Ishikawa (cell line): ENCODE measurements at regions not wholly inside any gene's neighbourhood (a gene's known extent, or its start where the extent isn't known, plus 50 kb on each side); places are given as distances from the start of the nearest gene placed in this dataset.

Experiments used
- CEBPB ChIP-seq: IDR thresholded peaks from 2 replicates; pipeline ENCODE4 v1.6.1; 2012
- CREB1 ChIP-seq: IDR thresholded peaks from 2 replicates; pipeline ENCODE4 v1.6.1; 2012; ENCODE audit warnings: low read depth
- EGR1 ChIP-seq: IDR thresholded peaks from 2 replicates; pipeline ENCODE4 v1.6.1; 2012
- EP300 ChIP-seq: IDR thresholded peaks from 2 replicates; pipeline ENCODE4 v1.6.1; 2012; ENCODE audit warnings: borderline replicate concordance
- FOXM1 ChIP-seq: IDR thresholded peaks from 2 replicates; pipeline ENCODE4 v1.6.1; 2012; ENCODE audit warnings: low read depth, borderline replicate concordance
- NFIC ChIP-seq: IDR thresholded peaks from 2 replicates; pipeline ENCODE4 v1.6.1; 2012
- RAD21 ChIP-seq: IDR thresholded peaks from 2 replicates; pipeline ENCODE4 v1.6.1; 2012; ENCODE audit warnings: low read depth
- TAF1 ChIP-seq: IDR thresholded peaks from 2 replicates; pipeline ENCODE4 v1.6.1; 2012; ENCODE audit warnings: low read depth, mild to moderate bottlenecking
- TCF12 ChIP-seq: IDR thresholded peaks from 2 replicates; pipeline ENCODE4 v1.6.1; 2012; ENCODE audit warnings: low read depth
- TEAD4 ChIP-seq: IDR thresholded peaks from 2 replicates; pipeline ENCODE4 v1.6.1; 2012
- YY1 ChIP-seq: IDR thresholded peaks from 2 replicates; pipeline ENCODE4 v1.6.1; 2012; ENCODE audit warnings: low read depth
- ZBTB7A ChIP-seq: IDR thresholded peaks from 2 replicates; pipeline ENCODE4 v1.6.1; 2012; ENCODE audit warnings: low read depth
- TF ChIP-seq, protein P1 (sequence below): IDR thresholded peaks from 2 replicates; pipeline ENCODE4 v1.6.1; 2012
- TF ChIP-seq, protein P2 (sequence below): IDR thresholded peaks from 2 replicates; pipeline ENCODE4 v1.6.1; 2012
- TF ChIP-seq, protein P3 (sequence below): IDR thresholded peaks from 2 replicates; pipeline ENCODE4 v1.6.1; 2012; ENCODE audit warnings: low read depth, mild to moderate bottlenecking

DNA sequence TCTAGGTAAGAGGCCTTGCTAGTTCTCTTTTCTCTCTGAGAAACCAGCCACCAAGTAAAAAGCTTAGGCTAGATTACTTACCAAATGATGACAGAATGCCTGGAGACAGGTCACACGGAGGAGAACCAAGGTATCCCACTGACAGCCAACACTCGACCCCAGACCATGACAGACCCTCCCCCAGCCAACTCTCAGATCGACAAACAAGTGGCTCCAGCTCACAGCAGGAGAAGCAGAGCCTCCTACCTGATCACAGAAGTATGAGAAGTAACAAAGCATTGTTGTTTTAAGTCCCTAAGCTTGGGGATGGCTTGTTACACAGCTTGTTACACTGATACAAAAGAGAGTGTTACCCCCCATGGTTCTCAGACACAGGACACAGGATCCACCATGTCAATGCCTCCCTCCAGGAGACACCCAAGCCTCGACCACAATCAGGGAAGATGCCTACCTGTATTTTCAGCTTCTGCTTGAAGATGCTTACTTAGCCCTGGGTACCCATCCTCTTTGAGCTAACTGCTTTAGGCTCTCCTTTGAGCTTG, 423.8 kb upstream of the JARID2 start:
- TF ChIP-seq EGR1 (no peak), CEBPB (no peak), TAF1 (no peak), FOXM1 (no peak), TEAD4 (no peak), NFIC (no peak), EP300 (no peak), YY1 (no peak), CREB1 (no peak)

DNA sequence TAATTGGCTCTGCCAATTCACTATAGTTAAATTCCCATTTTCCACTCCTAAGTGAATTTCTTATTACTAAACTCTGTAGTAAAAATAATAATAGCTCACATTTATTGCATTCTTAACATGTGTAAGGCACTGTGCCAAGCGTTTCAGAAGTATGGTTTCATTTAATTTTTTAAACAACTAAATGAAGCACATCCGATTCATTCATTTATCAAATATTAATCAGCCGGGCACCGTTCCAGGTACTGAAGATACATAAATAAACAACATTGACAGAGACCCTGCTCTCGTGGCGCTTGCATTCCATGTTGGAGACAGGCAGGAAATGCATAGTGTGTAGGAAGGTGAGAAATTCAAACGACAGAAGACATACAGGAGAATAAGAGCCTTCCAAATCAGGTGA, 423.2 kb upstream of the JARID2 start:
- no peak for TF ChIP-seq TCF12
- TF ChIP-seq, protein P1, sequence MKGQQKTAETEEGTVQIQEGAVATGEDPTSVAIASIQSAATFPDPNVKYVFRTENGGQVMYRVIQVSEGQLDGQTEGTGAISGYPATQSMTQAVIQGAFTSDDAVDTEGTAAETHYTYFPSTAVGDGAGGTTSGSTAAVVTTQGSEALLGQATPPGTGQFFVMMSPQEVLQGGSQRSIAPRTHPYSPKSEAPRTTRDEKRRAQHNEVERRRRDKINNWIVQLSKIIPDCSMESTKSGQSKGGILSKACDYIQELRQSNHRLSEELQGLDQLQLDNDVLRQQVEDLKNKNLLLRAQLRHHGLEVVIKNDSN: no peak
- TF ChIP-seq CEBPB: no peak
- TF ChIP-seq YY1: no peak
- TF ChIP-seq NFIC: no peak
- no peak for TF ChIP-seq RAD21
- TF ChIP-seq, protein P2, sequence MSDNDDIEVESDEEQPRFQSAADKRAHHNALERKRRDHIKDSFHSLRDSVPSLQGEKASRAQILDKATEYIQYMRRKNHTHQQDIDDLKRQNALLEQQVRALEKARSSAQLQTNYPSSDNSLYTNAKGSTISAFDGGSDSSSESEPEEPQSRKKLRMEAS: no peak
- no peak for TF ChIP-seq FOXM1
- no peak for TF ChIP-seq EGR1
- TF ChIP-seq TEAD4: no peak
- TF ChIP-seq ZBTB7A: no peak
- TF ChIP-seq, protein P3, sequence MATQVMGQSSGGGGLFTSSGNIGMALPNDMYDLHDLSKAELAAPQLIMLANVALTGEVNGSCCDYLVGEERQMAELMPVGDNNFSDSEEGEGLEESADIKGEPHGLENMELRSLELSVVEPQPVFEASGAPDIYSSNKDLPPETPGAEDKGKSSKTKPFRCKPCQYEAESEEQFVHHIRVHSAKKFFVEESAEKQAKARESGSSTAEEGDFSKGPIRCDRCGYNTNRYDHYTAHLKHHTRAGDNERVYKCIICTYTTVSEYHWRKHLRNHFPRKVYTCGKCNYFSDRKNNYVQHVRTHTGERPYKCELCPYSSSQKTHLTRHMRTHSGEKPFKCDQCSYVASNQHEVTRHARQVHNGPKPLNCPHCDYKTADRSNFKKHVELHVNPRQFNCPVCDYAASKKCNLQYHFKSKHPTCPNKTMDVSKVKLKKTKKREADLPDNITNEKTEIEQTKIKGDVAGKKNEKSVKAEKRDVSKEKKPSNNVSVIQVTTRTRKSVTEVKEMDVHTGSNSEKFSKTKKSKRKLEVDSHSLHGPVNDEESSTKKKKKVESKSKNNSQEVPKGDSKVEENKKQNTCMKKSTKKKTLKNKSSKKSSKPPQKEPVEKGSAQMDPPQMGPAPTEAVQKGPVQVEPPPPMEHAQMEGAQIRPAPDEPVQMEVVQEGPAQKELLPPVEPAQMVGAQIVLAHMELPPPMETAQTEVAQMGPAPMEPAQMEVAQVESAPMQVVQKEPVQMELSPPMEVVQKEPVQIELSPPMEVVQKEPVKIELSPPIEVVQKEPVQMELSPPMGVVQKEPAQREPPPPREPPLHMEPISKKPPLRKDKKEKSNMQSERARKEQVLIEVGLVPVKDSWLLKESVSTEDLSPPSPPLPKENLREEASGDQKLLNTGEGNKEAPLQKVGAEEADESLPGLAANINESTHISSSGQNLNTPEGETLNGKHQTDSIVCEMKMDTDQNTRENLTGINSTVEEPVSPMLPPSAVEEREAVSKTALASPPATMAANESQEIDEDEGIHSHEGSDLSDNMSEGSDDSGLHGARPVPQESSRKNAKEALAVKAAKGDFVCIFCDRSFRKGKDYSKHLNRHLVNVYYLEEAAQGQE: no peak
- no peak for TF ChIP-seq EP300
- no peak for TF ChIP-seq TAF1
- TF ChIP-seq CREB1: no peak

DNA sequence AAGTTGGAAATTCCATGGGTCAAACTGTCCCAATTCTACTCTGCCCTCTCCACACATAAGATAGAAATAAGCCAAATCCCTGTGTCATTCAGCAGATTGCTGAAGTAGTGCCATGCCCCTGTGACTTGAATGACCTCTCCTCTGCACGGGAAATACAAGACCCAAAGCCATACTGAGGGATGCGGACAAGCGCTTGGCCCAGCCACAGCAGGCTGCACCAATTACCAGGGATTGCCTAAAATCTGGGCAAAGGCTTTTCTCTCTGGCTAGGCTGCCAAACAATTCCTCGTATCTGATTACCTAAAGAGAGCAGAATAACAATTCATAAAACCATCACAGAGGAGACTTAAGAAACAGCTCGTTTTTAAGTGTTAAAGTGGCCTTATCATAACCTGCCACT, 421.8 kb upstream of the JARID2 start:
- TF ChIP-seq, protein P3: no peak
- TF ChIP-seq, protein P2: no peak
- TF ChIP-seq RAD21 (no peak), YY1 (no peak), ZBTB7A (no peak), TEAD4 (no peak), TAF1 (no peak), EP300 (no peak), FOXM1 (no peak), CREB1 (no peak), EGR1 (no peak), NFIC (no peak), CEBPB (no peak), TCF12 (no peak)
- TF ChIP-seq, protein P1: no peak

DNA sequence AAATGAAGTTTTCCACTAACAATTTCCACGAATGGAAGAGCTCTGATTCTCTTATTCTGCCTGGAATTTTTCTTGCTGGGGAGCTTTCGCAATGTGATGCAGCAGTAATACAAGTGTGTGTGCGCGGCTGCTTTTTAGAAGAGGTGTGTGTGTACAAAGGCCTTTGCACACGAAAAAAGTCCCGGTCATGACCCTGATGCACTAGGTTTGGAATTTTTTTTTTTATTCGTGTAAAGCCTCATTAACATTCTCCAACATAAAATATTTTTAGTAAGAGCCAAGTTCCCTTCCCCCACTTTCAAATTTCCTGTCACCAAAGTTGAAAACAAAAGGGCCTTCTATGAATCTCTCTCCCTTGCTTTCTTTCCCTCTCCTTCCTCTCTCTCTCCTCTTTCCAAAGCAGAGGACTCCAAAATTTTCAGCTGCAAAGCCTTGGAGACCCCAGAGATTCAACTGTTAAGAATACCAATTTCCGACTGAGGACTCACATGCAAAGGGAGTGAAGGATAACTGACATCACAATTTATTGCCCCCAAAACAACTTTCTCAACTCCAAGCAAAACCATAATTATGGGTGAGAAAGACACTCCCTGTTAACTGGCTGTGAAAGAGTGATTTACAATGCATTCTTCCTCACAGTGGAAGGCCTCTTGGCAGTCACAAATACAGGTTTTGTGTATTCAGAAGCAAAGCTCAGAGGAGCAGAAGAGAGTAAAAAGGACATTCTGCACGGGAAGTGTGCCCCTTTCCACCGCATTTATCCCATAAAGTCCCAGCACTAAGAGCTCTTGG, 421.2 kb upstream of the JARID2 start:
- TF ChIP-seq FOXM1: no peak

DNA sequence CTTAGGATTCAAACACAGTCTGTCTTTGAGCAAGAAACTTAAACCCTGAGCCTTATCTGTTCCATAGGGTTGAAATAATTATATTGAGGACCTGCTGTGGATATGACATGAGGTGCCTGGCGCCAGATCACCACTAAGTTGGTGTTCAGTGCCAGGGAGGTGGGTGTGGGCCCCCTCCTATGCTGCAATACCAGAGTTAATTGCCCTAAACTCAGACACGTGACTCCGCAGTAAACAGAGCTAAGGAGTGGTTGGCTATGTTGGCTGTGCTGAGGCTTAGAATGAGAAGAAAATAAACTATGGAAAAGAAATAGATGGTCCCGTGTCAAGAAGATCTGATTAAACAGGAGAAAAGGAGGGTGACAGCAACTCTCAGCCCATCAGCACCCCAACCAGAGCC, 419.4 kb upstream of the JARID2 start:
- TF ChIP-seq CEBPB (no peak), YY1 (no peak), TCF12 (no peak)
- TF ChIP-seq, protein P2: no peak

DNA sequence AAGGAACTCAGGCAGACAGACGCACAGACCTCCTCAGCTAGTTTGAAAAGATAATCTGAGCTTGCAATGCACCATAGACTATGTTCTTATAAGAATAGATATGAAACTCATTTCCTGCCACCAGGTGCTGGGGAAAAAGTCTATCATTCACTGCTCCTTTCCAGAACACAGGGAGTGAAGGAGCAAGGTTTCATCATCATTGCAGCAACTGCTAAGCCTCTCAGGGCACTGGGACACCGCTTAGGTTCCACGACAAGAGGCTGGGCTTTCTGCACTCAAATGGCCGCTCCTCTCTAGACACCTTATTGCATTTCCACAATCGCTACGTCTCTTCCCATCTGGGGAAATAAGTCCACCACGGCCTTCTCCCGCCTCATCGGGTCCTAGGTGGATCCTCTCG, 418.5 kb upstream of the JARID2 start:
- TF ChIP-seq TAF1: no peak
- no peak for TF ChIP-seq FOXM1
- no peak for TF ChIP-seq CEBPB
- no peak for TF ChIP-seq EGR1
- no peak for TF ChIP-seq TCF12
- TF ChIP-seq TEAD4: no peak
- TF ChIP-seq EP300: no peak
- TF ChIP-seq, protein P3: no peak
- no peak for TF ChIP-seq CREB1
- no peak for TF ChIP-seq NFIC
- no peak for TF ChIP-seq YY1
- TF ChIP-seq RAD21: no peak
